ENCODE measurements at regions not wholly inside any gene's neighbourhood (a gene's known extent, or its start where the extent isn't known, plus 50 kb on each side); places are given as distances from the start of the nearest gene placed in this dataset.

GRCh38 chr15:67976506-67977073 lies 77.5 kb upstream of the PIAS1 start:
- no peak overlapping the region for H3K9ac ChIP-seq (ENCODE audit: low read length)
- H3K4me1 ChIP-seq (ENCODE audit: control insufficient read depth, low read depth, low read length), result no peaks in the 10 kb centered on the region
- H3K4me3 ChIP-seq (ENCODE audit: low read length), result no peak overlapping the region
- no peaks in the 10 kb centered on the region for H3K9me3 ChIP-seq (ENCODE audit: control insufficient read depth, low read depth, low read length)
- no peaks in the 10 kb centered on the region for H3K27me3 ChIP-seq (ENCODE audit: control insufficient read depth, insufficient read depth, low read length)
- H3K36me3 ChIP-seq (ENCODE audit: control insufficient read depth, low read depth, low read length), result no peaks in the 10 kb centered on the region
- H3K27ac ChIP-seq (ENCODE audit: low read length), result no peak overlapping the region

GRCh38 chr15:67977414-67978089 lies 76.6 kb upstream of the PIAS1 start:
- H3K4me1 ChIP-seq (ENCODE audit: control insufficient read depth, low read depth, low read length), result no peaks in the 10 kb centered on the region
- H3K36me3 ChIP-seq (ENCODE audit: control insufficient read depth, low read depth, low read length), result no peaks in the 10 kb centered on the region
- no peak overlapping the region for H3K27ac ChIP-seq (ENCODE audit: low read length)
- no peaks in the 10 kb centered on the region for H3K27me3 ChIP-seq (ENCODE audit: control insufficient read depth, insufficient read depth, low read length)
- H3K9ac ChIP-seq (ENCODE audit: low read length), result no peak overlapping the region
- no peak overlapping the region for H3K4me3 ChIP-seq (ENCODE audit: low read length)
- no peaks in the 10 kb centered on the region for H3K9me3 ChIP-seq (ENCODE audit: control insufficient read depth, low read depth, low read length)

GRCh38 chr15:67979281-67979680 lies 74.8 kb upstream of the PIAS1 start:
- H3K36me3 ChIP-seq (ENCODE audit: control insufficient read depth, low read depth, low read length), result no peaks in the 10 kb centered on the region
- no peak overlapping the region for H3K9ac ChIP-seq (ENCODE audit: low read length)
- no peaks in the 10 kb centered on the region for H3K27me3 ChIP-seq (ENCODE audit: control insufficient read depth, insufficient read depth, low read length)
- no peaks in the 10 kb centered on the region for H3K9me3 ChIP-seq (ENCODE audit: control insufficient read depth, low read depth, low read length)
- H3K4me1 ChIP-seq (ENCODE audit: control insufficient read depth, low read depth, low read length), result no peaks in the 10 kb centered on the region
- H3K4me3 ChIP-seq (ENCODE audit: low read length), result no peak overlapping the region
- no peak overlapping the region for H3K27ac ChIP-seq (ENCODE audit: low read length)

- H3K36me3 ChIP-seq (ENCODE audit: control insufficient read depth, low read depth, low read length), result no peaks in the 10 kb centered on the region
- H3K9ac ChIP-seq (ENCODE audit: low read length), result no peak overlapping the region
- no peak overlapping the region for H3K27ac ChIP-seq (ENCODE audit: low read length)
- no peaks in the 10 kb centered on the region for H3K4me1 ChIP-seq (ENCODE audit: control insufficient read depth, low read depth, low read length)
- no peaks in the 10 kb centered on the region for H3K9me3 ChIP-seq (ENCODE audit: control insufficient read depth, low read depth, low read length)
- no peaks in the 10 kb centered on the region for H3K27me3 ChIP-seq (ENCODE audit: control insufficient read depth, insufficient read depth, low read length)
- H3K4me3 ChIP-seq (ENCODE audit: low read length), result no peak overlapping the region
Measured at GRCh38 chr15:67980171-67980570, 73.9 kb upstream of the PIAS1 start.

- Histone ChIP-seq H3K27me3 (ENCODE audit: control insufficient read depth, insufficient read depth, low read length) (no peaks in the 10 kb centered on the region), H3K4me3 (ENCODE audit: low read length) (no peak overlapping the region), H3K36me3 (ENCODE audit: control insufficient read depth, low read depth, low read length) (no peaks in the 10 kb centered on the region), H3K4me1 (ENCODE audit: control insufficient read depth, low read depth, low read length) (no peaks in the 10 kb centered on the region), H3K27ac (ENCODE audit: low read length) (no peak overlapping the region), H3K9ac (ENCODE audit: low read length) (no peak overlapping the region), H3K9me3 (ENCODE audit: control insufficient read depth, low read depth, low read length) (no peaks in the 10 kb centered on the region)
Measured at GRCh38 chr15:67980773-67981685, 73.1 kb upstream of the PIAS1 start.

- Histone ChIP-seq H3K9me3 (ENCODE audit: control insufficient read depth, low read depth, low read length) (no peaks in the 10 kb centered on the region), H3K4me1 (ENCODE audit: control insufficient read depth, low read depth, low read length) (no peaks in the 10 kb centered on the region), H3K27me3 (ENCODE audit: control insufficient read depth, insufficient read depth, low read length) (no peaks in the 10 kb centered on the region), H3K36me3 (ENCODE audit: control insufficient read depth, low read depth, low read length) (no peaks in the 10 kb centered on the region), H3K27ac (ENCODE audit: low read length) (no peak overlapping the region), H3K9ac (ENCODE audit: low read length) (no peak overlapping the region), H3K4me3 (ENCODE audit: low read length) (no peak overlapping the region)
Measured at GRCh38 chr15:67981848-67982247, 72.3 kb upstream of the PIAS1 start.

GRCh38 chr15:67991706-67992105 lies 62.4 kb upstream of the PIAS1 start:
- Histone ChIP-seq H3K4me3 (ENCODE audit: low read length) (no peak overlapping the region), H3K27ac (ENCODE audit: low read length) (no peak overlapping the region), H3K4me1 (ENCODE audit: control insufficient read depth, low read depth, low read length) (no peaks in the 10 kb centered on the region), H3K9me3 (ENCODE audit: control insufficient read depth, low read depth, low read length) (no peaks in the 10 kb centered on the region), H3K36me3 (ENCODE audit: control insufficient read depth, low read depth, low read length) (no peaks in the 10 kb centered on the region), H3K9ac (ENCODE audit: low read length) (no peak overlapping the region), H3K27me3 (ENCODE audit: control insufficient read depth, insufficient read depth, low read length) (no peaks in the 10 kb centered on the region)

- Histone ChIP-seq H3K36me3 (ENCODE audit: control insufficient read depth, low read depth, low read length) (no peaks in the 10 kb centered on the region), H3K27me3 (ENCODE audit: control insufficient read depth, insufficient read depth, low read length) (no peaks in the 10 kb centered on the region), H3K4me3 (ENCODE audit: low read length) (no peak overlapping the region)
Measured at GRCh38 chr15:67992411-67992810, 61.7 kb upstream of the PIAS1 start.

GRCh38 chr15:67992834-67993233 lies 61.3 kb upstream of the PIAS1 start:
- no peaks in the 10 kb centered on the region for H3K9me3 ChIP-seq (ENCODE audit: control insufficient read depth, low read depth, low read length)
- H3K4me3 ChIP-seq (ENCODE audit: low read length), result no peak overlapping the region
- no peaks in the 10 kb centered on the region for H3K27me3 ChIP-seq (ENCODE audit: control insufficient read depth, insufficient read depth, low read length)
- H3K4me1 ChIP-seq (ENCODE audit: control insufficient read depth, low read depth, low read length), result no peaks in the 10 kb centered on the region
- H3K9ac ChIP-seq (ENCODE audit: low read length), result no peak overlapping the region
- no peak overlapping the region for H3K27ac ChIP-seq (ENCODE audit: low read length)
- H3K36me3 ChIP-seq (ENCODE audit: control insufficient read depth, low read depth, low read length), result no peaks in the 10 kb centered on the region

More at GRCh38 chr15:67992411-67992810, 61.7 kb upstream of the PIAS1 start:
- Histone ChIP-seq H3K9me3 (ENCODE audit: control insufficient read depth, low read depth, low read length) (no peaks in the 10 kb centered on the region), H3K4me1 (ENCODE audit: control insufficient read depth, low read depth, low read length) (no peaks in the 10 kb centered on the region), H3K9ac (ENCODE audit: low read length) (no peak overlapping the region), H3K27ac (ENCODE audit: low read length) (no peak overlapping the region)

- Histone ChIP-seq H3K27ac (ENCODE audit: low read length) (no peak overlapping the region), H3K9ac (ENCODE audit: low read length) (no peak overlapping the region), H3K27me3 (ENCODE audit: control insufficient read depth, insufficient read depth, low read length) (no peaks in the 10 kb centered on the region), H3K9me3 (ENCODE audit: control insufficient read depth, low read depth, low read length) (no peaks in the 10 kb centered on the region), H3K36me3 (ENCODE audit: control insufficient read depth, low read depth, low read length) (no peaks in the 10 kb centered on the region), H3K4me3 (ENCODE audit: low read length) (no peak overlapping the region), H3K4me1 (ENCODE audit: control insufficient read depth, low read depth, low read length) (no peaks in the 10 kb centered on the region)
Measured at GRCh38 chr15:67997996-67998395, 56.1 kb upstream of the PIAS1 start.

GRCh38 chr15:67998599-67999133 lies 55.4 kb upstream of the PIAS1 start:
- H3K9ac ChIP-seq (ENCODE audit: low read length), result no peak overlapping the region
- H3K4me3 ChIP-seq (ENCODE audit: low read length), result no peak overlapping the region
- H3K9me3 ChIP-seq (ENCODE audit: control insufficient read depth, low read depth, low read length), result no peaks in the 10 kb centered on the region
- no peaks in the 10 kb centered on the region for H3K27me3 ChIP-seq (ENCODE audit: control insufficient read depth, insufficient read depth, low read length)
- no peaks in the 10 kb centered on the region for H3K4me1 ChIP-seq (ENCODE audit: control insufficient read depth, low read depth, low read length)
- no peaks in the 10 kb centered on the region for H3K36me3 ChIP-seq (ENCODE audit: control insufficient read depth, low read depth, low read length)
- H3K27ac ChIP-seq (ENCODE audit: low read length), result no peak overlapping the region
